ENCODE measurements at regions not wholly inside any gene's neighbourhood (a gene's known extent, or its start where the extent isn't known, plus 50 kb on each side); places are given as distances from the start of the nearest gene placed in this dataset.
A peak's percentile ranks its signal among the peaks of the same experiment; 100 is the strongest.
"Not testable (repeated sequence)": the region's sequence is repeated elsewhere in the genome, so short reads cannot be mapped to it uniquely, and the experiment has no call there.

DNA sequence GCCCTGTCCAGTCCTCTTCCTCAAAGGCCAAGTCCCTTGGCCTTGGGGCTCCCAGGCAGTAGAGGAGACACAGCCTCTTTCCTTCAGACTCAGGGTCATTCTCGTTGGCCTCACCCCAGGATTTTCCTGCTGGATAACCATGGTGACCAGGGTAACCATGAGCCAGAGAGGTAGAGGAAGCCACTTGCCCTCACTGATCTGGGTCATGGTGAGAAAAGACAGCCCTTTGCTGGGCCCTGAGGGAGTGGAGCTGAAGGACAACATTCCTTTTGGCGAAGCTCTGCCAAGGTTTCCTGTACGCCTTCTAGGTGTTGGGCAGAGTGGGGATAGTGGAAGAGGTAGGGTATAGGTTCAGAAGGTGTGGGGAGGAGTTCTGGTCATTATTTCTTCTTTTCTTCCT lies 53.1 kb upstream of the WNT4 start:
- DNase-seq: no peak

DNA sequence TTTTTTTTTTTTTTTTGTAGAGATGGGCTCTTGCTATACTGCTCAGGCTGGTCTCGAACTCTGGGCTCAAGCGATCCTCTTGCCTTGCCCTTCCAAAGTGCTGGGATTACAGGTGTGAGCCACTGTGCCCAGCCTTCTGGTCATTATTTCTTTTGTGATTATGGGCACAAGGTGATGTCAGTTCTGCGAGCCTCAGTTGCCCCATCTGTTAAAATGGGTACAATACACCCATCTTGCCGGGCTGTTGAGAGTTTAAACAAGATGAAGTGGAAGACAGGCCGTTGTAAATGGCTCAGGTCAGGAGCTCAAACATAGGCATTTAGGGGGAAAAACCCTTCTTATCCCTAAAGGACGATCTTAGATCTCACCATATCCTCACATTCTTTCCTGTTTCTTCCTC lies 53.7 kb upstream of the WNT4 start:
- no peak for DNase-seq

DNA sequence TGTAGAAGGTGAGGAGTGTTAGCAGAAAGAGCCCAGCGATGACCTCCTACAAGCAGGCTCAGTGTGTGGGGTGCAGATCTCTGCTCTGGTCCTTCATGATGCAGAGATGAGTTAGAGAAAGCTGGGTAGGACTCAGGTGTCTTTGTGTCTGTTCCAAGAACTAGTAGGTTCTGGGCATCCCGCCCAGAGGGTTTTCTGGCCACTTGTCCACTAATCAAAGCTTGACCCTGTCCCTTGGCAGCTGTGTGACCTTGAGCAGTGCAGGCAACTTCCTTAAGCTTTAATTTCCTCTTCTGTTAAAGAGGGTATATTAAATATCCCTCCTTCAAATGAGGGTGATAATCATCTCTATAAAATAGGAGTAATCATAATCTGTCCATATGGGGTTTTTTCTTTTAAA lies 54.7 kb upstream of the WNT4 start:
- no peak for DNase-seq

GRCh38 chr1:22201023-22201422 lies 58.1 kb upstream of the WNT4 start:
- DNase-seq: no peak

DNA sequence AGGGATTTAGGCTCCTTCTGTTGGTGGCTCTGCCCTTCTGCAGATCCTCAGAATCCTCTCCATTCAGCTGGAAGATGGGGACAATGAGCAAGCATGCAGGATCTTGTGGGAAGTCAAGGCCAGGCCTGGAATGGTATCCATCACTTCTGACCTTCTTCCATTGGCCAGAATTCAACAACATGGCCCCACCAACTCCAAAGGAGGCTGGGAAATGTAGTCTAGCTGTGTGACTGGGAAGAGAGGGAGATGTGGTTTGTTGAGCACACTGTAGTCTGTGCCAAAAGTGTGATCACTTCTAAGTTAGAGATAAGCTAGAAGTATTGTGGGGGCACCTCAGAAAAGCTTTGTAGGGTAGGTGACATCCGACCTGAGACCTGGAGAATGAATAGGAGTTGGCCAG lies 60.4 kb upstream of the WNT4 start:
- no peak for DNase-seq

GRCh38 chr1:22204057-22204840 lies 61.4 kb upstream of the WNT4 start:
- DNase-seq: peak; percentile 36

DNA sequence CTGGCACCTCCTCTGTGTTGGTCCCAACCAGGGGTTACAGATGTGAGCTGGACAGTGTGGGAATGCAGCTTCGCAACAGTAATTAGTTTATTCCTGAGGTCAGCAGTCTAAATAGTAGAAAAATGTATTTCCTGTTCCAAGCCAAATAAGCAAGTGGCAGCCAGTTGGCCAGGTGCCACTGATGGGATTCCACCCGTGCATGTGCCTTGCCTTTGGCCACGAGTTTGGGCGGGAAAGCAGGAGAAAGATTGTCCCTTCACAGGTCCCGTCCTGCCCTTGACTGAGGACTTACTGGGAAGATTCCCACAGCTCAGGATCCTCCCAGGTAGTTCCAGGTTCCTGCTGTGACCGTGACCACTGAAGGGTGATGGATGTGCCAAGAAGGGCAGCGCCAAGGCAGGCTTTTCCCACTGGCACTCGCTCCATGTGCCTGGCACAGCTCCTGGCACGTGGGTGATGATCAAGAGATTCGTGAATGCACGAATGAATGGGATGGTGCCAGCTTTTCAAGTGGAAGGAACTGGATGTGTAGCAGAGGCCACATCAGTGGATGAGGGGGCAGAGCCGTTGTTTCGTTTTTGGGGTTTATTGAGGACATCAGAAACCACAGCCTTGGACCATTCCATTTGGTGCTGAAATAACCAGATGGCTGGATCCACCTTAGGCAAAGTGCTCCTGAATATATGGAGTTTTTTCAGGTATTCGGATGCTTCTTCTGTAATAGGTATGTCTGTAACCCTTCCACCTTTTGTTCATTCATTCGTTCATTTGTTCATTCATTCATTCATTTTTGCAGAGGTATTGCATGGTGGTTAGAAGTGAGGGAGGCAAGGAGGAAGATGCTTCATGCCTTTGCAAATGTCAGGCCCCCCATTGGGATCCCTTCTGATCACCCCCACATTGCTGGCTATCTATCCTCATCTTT lies 62.4 kb upstream of the WNT4 start:
- DNase-seq: no peak

DNA sequence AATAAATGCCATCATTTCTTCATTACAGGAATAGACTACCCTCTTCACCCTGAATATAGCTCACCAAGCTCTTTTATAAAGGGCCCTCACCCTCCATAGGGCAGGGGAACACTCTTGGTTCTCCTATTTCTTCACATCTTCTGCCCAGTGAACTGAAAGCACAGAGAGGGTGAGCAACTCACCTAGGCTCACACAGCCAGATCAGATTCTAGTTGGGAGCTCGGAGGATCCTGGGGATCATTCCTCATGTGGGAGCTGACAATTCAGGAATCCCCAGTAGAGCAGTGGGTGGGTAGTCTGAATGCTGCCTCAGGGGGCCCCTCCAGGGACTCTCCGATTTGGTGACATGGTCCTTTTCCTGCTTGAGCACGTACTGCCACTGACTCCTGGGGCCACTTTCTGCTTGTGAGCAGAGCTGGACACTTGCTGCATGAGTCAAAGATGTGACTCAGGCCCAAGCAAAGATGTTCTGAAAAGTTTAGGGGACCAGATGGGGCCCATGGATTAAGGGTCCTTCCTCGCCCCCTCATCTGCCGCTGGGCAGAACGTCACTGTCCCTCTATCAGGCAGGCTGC lies 63.7 kb upstream of the WNT4 start:
- DNase-seq: no peak

- DNase-seq: no peak
These were observed 64.8 kb upstream of the WNT4 start for GRCh38 chr1:22207511-22208267.

DNA sequence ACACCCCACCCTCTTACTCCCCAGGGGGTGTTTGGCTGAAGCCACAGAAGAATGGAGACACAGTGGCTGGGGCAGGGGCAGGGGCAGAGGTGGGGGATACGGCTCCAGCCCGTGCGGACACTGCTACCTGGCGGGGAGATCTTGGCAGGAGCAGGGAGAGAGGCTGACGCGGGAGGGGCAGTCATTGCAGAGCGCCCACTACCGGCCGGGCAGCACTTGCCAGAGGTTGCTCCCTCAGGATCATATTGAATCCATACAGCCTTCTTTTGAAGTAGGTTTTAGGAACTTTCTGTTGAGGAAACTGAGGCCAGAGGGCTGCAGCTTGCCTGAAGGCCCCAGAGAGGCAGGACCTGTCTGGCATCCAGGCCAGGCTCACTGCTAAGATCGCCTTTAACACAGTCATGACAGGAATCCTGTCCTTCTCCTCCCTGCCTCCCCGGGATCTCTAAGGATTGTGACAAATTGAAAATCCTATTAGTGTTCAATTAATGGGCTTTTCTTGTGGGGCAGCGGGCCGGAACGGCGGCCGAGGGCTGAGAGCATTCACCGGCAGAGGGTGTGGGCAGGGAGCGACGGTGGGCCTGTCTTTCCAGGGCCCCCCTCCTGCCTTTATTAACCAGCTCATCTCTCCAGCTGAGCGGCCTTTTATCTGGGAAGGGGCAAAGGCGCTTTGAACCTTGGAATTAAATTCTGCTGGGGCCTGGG lies 65.5 kb upstream of the WNT4 start:
- DNase-seq: peak; percentile 30

GRCh38 chr1:22208973-22209378 lies 66.1 kb upstream of the WNT4 start:
- no peak for DNase-seq

DNA sequence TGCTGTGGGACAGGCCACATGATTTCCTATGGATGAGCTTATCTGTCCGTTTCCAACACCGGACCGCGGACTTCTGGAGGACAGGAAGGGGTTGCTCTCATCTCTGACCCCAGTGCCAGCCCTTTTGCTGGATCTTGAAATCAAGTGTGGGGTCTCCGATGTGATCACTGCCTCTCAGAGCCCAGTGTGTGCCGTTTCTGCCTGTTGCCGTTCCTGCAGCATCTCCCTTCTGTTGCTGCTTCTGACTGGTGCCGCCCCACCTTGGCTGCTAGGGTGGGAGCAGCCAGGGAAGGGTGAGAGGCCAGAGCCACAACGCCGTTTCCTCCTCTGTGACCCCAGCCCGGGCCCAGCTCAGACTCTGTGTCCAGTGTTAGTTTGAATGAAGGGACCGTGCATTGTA lies 67.3 kb upstream of the WNT4 start:
- DNase-seq: no peak

DNA sequence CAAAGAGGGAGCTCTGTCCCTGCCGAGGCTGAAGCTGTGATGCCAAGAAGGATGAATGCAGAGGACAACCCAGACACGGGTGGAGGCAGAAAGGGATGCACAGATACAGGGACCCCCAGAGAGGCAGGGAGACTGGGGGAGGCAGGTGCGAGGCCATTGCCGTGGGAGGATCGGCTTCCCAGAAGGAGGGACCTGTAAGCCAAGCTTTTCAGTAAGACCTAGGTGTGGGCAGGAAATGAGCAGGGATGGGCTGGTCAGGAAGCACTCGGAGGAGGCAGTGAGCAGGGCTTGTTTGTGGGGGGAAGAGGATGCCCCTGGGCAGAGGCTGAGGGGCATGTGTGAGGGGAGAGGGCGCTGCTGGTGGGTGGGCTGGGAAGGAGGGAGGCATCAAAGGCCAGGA lies 67.7 kb upstream of the WNT4 start:
- DNase-seq: no peak

- not testable (repeated sequence) for DNase-seq
These were observed 68.6 kb upstream of the WNT4 start for GRCh38 chr1:22211459-22211858.

DNA sequence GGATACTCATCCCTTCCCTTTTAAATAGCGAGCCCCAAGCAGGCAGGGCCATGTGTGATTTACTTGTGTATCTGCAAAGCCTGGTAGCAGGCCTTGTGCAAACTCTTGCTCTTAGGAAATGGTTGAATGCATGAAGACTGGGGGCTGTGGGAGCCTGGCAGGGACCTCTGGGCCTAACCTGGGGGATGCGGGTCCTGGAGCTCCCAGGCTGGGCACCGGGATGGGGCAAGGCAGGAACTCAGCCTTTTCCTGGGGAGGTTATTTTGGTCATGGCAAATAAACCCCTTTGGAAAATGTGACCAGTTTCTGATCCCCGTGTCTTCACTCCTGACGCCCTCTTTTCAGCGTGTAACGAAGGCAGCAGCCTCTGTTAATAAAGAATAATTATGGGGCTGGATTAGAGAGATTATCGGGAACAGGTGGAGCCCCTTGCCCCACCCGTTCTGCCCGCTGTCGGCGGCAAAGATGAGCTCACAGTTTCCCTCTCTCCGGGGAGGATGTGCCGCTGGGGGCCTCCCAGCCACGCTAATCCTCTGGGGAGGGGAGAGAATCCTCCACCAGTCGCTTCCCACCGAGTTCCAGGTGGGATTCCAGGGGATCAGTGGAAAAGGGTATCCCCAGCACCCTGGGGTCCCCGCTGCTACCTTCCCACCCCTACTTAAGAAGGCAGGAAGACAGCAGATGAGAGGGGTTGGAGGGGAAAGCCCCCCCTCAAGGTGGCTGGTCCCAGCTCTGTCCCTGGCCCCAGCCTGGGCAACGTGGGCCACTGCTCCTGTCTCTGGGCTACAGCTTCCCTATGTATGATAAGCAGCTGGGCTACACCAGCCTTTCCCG lies 69.7 kb upstream of the WNT4 start:
- DNase-seq: no peak

- no peak for DNase-seq
These were observed 73.5 kb upstream of the WNT4 start for GRCh38 chr1:22216210-22216883.

DNA sequence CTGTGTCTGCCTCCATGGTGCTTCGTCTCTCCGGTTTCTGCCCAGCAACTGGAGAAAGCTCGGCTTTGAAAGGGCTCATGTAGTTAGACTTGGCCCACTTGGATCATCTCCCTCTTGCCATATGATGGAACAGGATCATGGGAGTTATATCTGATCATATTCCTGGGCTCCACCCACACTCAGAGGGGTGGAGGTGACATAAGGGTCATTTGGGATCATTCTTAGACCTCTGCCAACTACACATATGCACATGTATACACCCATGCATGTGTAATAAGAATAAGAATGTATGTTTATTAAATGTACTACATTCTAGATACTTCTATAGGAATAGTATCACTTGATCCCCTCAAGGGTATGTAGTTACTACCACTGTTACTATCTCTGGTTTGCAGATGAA lies 74.1 kb upstream of the WNT4 start:
- no peak for DNase-seq

DNA sequence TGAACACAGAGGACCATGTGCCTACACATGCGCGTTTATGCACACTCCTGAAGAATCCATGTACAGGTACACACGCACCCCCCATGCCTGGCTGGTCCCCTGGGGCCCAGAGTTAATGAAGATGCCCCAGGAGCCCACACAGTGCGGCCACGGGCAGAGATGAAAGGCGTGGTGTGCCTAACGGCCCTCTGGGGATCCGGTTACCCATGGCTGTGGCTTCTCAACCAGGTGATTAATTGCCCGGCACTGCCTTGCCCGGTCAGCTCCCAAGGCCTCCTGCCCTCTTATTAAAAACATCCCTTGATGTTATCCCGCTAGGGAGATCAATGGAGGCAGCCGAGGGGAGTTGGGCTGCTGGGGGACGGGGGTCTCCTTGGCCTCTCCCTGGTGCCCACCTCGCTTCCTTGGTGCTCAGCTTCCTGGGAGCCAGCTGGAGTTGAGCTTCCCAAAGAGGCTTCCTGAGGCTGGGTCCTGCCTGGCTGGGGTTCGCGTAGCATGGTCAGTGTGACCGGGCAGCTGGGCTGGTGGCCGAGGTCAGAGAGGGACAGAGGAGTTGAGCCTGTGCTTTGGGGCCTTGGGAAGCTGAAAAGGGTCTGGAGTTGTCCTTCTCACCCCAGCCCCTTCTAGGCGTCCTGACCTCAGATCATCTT lies 75.0 kb upstream of the WNT4 start:
- DNase-seq: no peak

- DNase-seq: no peak
These were observed 75.8 kb upstream of the WNT4 start for GRCh38 chr1:22218618-22219250.

Measured in RPMI8226 (cell line).